Esophagus muscularis mucosa (tissue), 4 donors: ENCODE measurements at regions not wholly inside any gene's neighbourhood (a gene's known extent, or its start where the extent isn't known, plus 50 kb on each side); places are given as distances from the start of the nearest gene placed in this dataset.

ENCODE experiments used
- CTCF ChIP-seq, 3 experiments: fragments of 200-600 bp in 2 of 3; fragments of 450-650 bp in 1 of 3; sonication (generic) in 2 of 3; IDR thresholded peaks; one replicate each; pipeline ENCODE4 v1.5.1; 2017 to 2019; ENCODE audit warnings: antibody characterized with exemption in 3 of 3, mild to moderate bottlenecking in 2 of 3, moderate library complexity in 1 of 3
- EP300 ChIP-seq: sonication (generic); formaldehyde crosslinking; IDR thresholded peaks from one replicate; pipeline ENCODE4 v1.6.1; 2017; ENCODE audit warnings: antibody characterized with exemption
- POLR2A ChIP-seq: fragments of 450-650 bp; IDR thresholded peaks from one replicate; pipeline ENCODE4 v1.6.1; 2017; ENCODE audit warnings: antibody characterized with exemption, moderate library complexity, mild to moderate bottlenecking, low read depth
- POLR2AphosphoS5 ChIP-seq, 2 donors: sonication (generic); formaldehyde crosslinking; IDR thresholded peaks; one replicate each; pipeline ENCODE4 v1.6.1; 2017; ENCODE audit warnings: antibody characterized with exemption in 2 of 2

- TF ChIP-seq EP300 (no peak), CTCF (IDR thresholded peaks at IDR 0.05) (no peak), POLR2AphosphoS5 (IDR thresholded peaks at IDR 0.05) (no peak), POLR2A (no peak)
Observed at GRCh38 chr10:1873661-1874315, 136.5 kb upstream of the ADARB2 start.
